GM23338 (cell line): ENCODE measurements at regions not wholly inside any gene's neighbourhood (a gene's known extent, or its start where the extent isn't known, plus 50 kb on each side); places are given as distances from the start of the nearest gene placed in this dataset.

Source experiments
- ATAC-seq: fragments of 200-7000 bp; cut with Tn5 transposase; 3 replicates; pipeline ENCODE4 v1.9.1; 2020
- DNase-seq: peaks from one replicate; pipeline ENCODE4 v3.0.0-alpha.2; 2015; ENCODE audit warnings: low spot score
- H2AFZ ChIP-seq: fragments of 200-600 bp; sonication (generic); 2 replicates; pipeline ENCODE4 v1.8.0; 2016; ENCODE audit warnings: antibody characterized with exemption, mild to moderate bottlenecking, moderate library complexity
- H3F3A ChIP-seq: fragments of 200-600 bp; sonication (generic); replicated peaks from 2 replicates; pipeline ENCODE4 v1.8.0; 2017; ENCODE audit warnings: antibody characterized with exemption, mixed run types, low read depth
- H3K27ac ChIP-seq: fragments of 200-600 bp; sonication (generic); 2 replicates; pipeline ENCODE4 v1.6.1; 2016; ENCODE audit warnings: low read depth
- H3K27me3 ChIP-seq: fragments of 200-600 bp; sonication (generic); 2 replicates; pipeline ENCODE4 v1.8.0; 2016; ENCODE audit warnings: mild to moderate bottlenecking, mixed run types, moderate library complexity; ENCODE audit not compliant: insufficient read depth
- H3K36me3 ChIP-seq: fragments of 200-600 bp; sonication (generic); 2 replicates; pipeline ENCODE4 v1.8.0; 2016; ENCODE audit warnings: mild to moderate bottlenecking; ENCODE audit not compliant: insufficient read depth
- H3K4me1 ChIP-seq: fragments of 200-600 bp; sonication (generic); 2 replicates; pipeline ENCODE4 v1.8.0; 2016; ENCODE audit warnings: mild to moderate bottlenecking, moderate library complexity; ENCODE audit not compliant: insufficient read depth
- H3K4me2 ChIP-seq: fragments of 200-600 bp; sonication (generic); 2 replicates; pipeline ENCODE4 v1.7.1; 2017; ENCODE audit warnings: mixed run types
- H3K4me3 ChIP-seq: fragments of 200-600 bp; sonication (generic); 2 replicates; pipeline ENCODE4 v1.6.1; 2016; ENCODE audit warnings: mixed run types
- H3K79me2 ChIP-seq: fragments of 200-600 bp; sonication (generic); replicated peaks from 2 replicates; pipeline ENCODE4 v1.8.0; 2017; ENCODE audit warnings: mild to moderate bottlenecking; ENCODE audit not compliant: insufficient read depth
- H3K9me2 ChIP-seq: fragments of 200-600 bp; sonication (generic); 2 replicates; pipeline ENCODE4 v1.8.0; 2017; ENCODE audit not compliant: insufficient read depth
- H4K20me1 ChIP-seq: fragments of 200-600 bp; sonication (generic); replicated peaks from 2 replicates; pipeline ENCODE4 v1.8.0; 2017; ENCODE audit warnings: mild to moderate bottlenecking; ENCODE audit not compliant: insufficient read depth
- H3K27ac Mint-ChIP-seq: 2 replicates; pipeline ENCODE4 v1.8.0; 2020; ENCODE audit warnings: inconsistent platforms, mild to moderate bottlenecking, moderate library complexity, mixed read lengths
- H3K27me3 Mint-ChIP-seq: 3 replicates; pipeline ENCODE4 v1.8.0; 2022; ENCODE audit warnings: low read depth, mild to moderate bottlenecking, moderate library complexity, mixed read lengths, inconsistent platforms; ENCODE audit not compliant: insufficient read depth, poor library complexity
- H3K36me3 Mint-ChIP-seq: 3 replicates; pipeline ENCODE4 v1.8.0; 2021; ENCODE audit warnings: low read depth, mild to moderate bottlenecking, inconsistent platforms, moderate library complexity, mixed read lengths
- H3K4me1 Mint-ChIP-seq: 3 replicates; pipeline ENCODE4 v1.8.0; 2020; ENCODE audit warnings: mild to moderate bottlenecking, inconsistent platforms, mixed read lengths
- H3K4me3 Mint-ChIP-seq: 3 replicates; pipeline ENCODE4 v1.8.0; 2021; ENCODE audit warnings: moderate library complexity, mild to moderate bottlenecking, inconsistent platforms, mixed read lengths
- H3K9me3 Mint-ChIP-seq: 3 replicates; pipeline ENCODE4 v1.8.0; 2020; ENCODE audit warnings: moderate library complexity, mild to moderate bottlenecking, inconsistent platforms, mixed read lengths
- CREB1 ChIP-seq: fragments of 250-450 bp; sonication (Bioruptor Pico); IDR thresholded peaks from 2 replicates; pipeline ENCODE4 v1.5.0; 2020; ENCODE audit warnings: low read depth, mild to moderate bottlenecking, moderate library complexity
- ETS1 ChIP-seq: IDR thresholded peaks from 2 replicates; pipeline ENCODE4 v1.6.1; 2016; ENCODE audit warnings: antibody characterized with exemption
- EZH2 ChIP-seq: fragments of 200-600 bp; sonication (generic); IDR thresholded peaks from one replicate; pipeline ENCODE4 v1.8.0; 2017; ENCODE audit warnings: antibody characterized with exemption, mild to moderate bottlenecking, low read depth; ENCODE audit not compliant: unreplicated experiment
- JUNB ChIP-seq: IDR thresholded peaks from one replicate; pipeline ENCODE4 v1.6.1; 2016; ENCODE audit warnings: antibody characterized with exemption; ENCODE audit not compliant: unreplicated experiment
- NANOG ChIP-seq: IDR thresholded peaks from 2 replicates; pipeline ENCODE4 v1.6.1; 2016; ENCODE audit warnings: antibody characterized with exemption, borderline replicate concordance
- POLR2AphosphoS5 ChIP-seq: IDR thresholded peaks from 2 replicates; pipeline ENCODE4 v1.6.1; 2016; ENCODE audit warnings: antibody characterized with exemption, low read depth
- REST ChIP-seq: IDR thresholded peaks from one replicate; pipeline ENCODE4 v1.6.1; 2018; ENCODE audit warnings: antibody characterized with exemption; ENCODE audit not compliant: unreplicated experiment
- STAT1 ChIP-seq: IDR thresholded peaks from one replicate; pipeline ENCODE4 v1.6.1; 2016; ENCODE audit warnings: antibody characterized with exemption; ENCODE audit not compliant: unreplicated experiment
- ZNF331 ChIP-seq: fragments of 250-450 bp; sonication (Bioruptor Pico); IDR thresholded peaks from 2 replicates; pipeline ENCODE4 v1.5.0; 2020; ENCODE audit warnings: low read depth, mild to moderate bottlenecking, moderate library complexity
- ZNF462 ChIP-seq: fragments of 250-450 bp; sonication (Bioruptor Pico); IDR thresholded peaks from 2 replicates; pipeline ENCODE4 v1.5.0; 2020; ENCODE audit warnings: mild to moderate bottlenecking, moderate library complexity
- TF ChIP-seq, protein P1 (sequence below), 2 experiments: fragments of 200-600 bp in 1 of 2; sonication (generic) in 1 of 2; conservative IDR thresholded peaks; 2 replicates each; pipeline versions ENCODE4 v1.5.1 to v1.6.1; 2016 to 2017; ENCODE audit warnings: antibody characterized with exemption in 2 of 2, low read depth in 2 of 2, mild to moderate bottlenecking in 2 of 2, moderate library complexity in 1 of 2

DNA sequence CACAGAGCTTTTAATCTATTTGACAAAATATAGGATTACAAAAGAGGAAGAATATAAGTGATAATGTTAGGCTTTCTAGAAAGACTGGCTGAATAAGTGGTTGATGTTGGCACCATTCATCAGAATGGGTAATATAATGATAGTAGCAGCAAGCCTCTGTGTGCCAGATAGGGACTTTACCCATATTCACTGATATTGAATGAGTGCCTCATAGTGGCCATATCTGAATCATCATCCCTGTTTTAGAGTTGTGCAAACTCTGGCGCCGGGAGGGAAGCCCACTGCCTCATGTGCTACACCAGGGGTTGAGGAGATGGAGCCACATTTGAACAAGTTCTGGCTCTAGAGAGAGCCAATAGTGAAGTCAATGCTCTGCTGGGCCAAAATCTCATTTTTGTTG is 368.7 kb upstream of the CRIM1 start:
- no peak overlapping the region for H3K27ac Mint-ChIP-seq
- DNase-seq: no peak
- H3K4me1 ChIP-seq: no peaks in the 10 kb centered on the region
- no peaks in the 10 kb centered on the region for H3K27me3 ChIP-seq
- no peak overlapping the region for H3K4me3 Mint-ChIP-seq
- TF ChIP-seq, protein P1, sequence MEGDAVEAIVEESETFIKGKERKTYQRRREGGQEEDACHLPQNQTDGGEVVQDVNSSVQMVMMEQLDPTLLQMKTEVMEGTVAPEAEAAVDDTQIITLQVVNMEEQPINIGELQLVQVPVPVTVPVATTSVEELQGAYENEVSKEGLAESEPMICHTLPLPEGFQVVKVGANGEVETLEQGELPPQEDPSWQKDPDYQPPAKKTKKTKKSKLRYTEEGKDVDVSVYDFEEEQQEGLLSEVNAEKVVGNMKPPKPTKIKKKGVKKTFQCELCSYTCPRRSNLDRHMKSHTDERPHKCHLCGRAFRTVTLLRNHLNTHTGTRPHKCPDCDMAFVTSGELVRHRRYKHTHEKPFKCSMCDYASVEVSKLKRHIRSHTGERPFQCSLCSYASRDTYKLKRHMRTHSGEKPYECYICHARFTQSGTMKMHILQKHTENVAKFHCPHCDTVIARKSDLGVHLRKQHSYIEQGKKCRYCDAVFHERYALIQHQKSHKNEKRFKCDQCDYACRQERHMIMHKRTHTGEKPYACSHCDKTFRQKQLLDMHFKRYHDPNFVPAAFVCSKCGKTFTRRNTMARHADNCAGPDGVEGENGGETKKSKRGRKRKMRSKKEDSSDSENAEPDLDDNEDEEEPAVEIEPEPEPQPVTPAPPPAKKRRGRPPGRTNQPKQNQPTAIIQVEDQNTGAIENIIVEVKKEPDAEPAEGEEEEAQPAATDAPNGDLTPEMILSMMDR (conservative IDR thresholded peaks at IDR 0.05; ENCODE audit: low read depth in 2 of 2): no peak
- TF ChIP-seq STAT1 (no peak), JUNB (no peak), NANOG (no peak), ZNF462 (no peak), ZNF331 (CRISPR knock-in tag) (no peak), POLR2AphosphoS5 (no peak), EZH2 (no peak), CREB1 (CRISPR knock-in tag) (no peak), ETS1 (no peak), REST (no peak)
- H3F3A ChIP-seq: no peaks in the 10 kb centered on the region
- no peak overlapping the region for H2AFZ ChIP-seq
- H3K9me2 ChIP-seq: peaks cover 3% of the 10 kb centered on the region
- no peak overlapping the region for H3K4me3 ChIP-seq
- H3K27me3 Mint-ChIP-seq: no peaks in the 10 kb centered on the region
- H4K20me1 ChIP-seq: no peaks in the 10 kb centered on the region
- H3K4me2 ChIP-seq: no peak overlapping the region
- no peak for ATAC-seq
- no peaks in the 10 kb centered on the region for H3K36me3 ChIP-seq
- peaks cover 3% of the 10 kb centered on the region; the same call in 1 of the 3 replicates for H3K36me3 Mint-ChIP-seq
- H3K79me2 ChIP-seq: no peaks in the 10 kb centered on the region
- H3K9me3 Mint-ChIP-seq: no peaks in the 10 kb centered on the region
- no peak overlapping the region for H3K27ac ChIP-seq
- H3K4me1 Mint-ChIP-seq: peaks cover 4% of the 10 kb centered on the region
